T-helper 22 cell (primary cell): ENCODE measurements at regions not wholly inside any gene's neighbourhood (a gene's known extent, or its start where the extent isn't known, plus 50 kb on each side); places are given as distances from the start of the nearest gene placed in this dataset.
"Not testable (repeated sequence)": the region's sequence is repeated elsewhere in the genome, so short reads cannot be mapped to it uniquely, and the experiment has no call there.

Experiments
- DNase-seq: peaks from one replicate; pipeline ENCODE4 v3.0.0-alpha.2; 2020; ENCODE audit warnings: low read depth

DNA sequence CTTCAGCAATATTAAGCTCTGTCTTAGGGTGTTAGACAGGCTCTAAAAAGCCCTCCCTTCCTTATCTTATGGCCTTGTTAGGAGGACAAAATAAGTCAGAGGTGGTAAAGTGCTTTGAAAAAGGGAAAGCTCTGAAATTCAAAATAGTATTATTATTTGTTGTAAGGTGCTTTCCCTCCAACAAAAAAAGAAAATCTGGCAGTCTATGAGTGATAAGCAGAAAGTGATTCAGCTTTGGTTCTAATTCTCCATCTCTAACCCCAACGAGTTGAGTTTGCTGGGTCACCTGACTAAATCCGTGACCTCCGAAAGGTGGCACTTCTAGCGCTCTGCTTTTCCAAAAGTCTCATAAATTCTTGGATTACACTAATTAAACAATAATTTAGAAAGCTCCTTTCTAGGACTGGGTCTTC, 305.1 kb downstream of the BCL2L11 start:
- DNase-seq, result not testable (repeated sequence)

DNA sequence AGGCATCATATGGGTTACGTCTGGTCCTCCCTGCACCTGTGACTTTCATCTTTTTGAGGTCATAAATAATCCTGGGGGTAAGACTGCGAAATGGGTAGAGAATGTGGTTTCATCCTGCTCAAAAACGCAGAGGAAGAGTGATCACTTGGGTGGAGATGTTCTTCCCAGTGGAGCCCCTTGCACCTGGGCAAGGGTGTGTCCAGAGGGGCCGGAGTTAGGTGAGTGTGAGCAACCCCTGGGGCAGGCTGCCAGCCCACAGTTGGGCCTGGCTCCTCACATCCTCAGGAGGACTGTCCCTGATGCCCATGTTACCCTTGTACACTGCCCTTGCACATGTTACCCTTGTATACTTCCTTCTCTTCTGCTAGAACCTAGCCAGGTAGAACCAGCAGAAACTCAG, 306.6 kb downstream of the BCL2L11 start:
- not testable (repeated sequence) for DNase-seq

DNA sequence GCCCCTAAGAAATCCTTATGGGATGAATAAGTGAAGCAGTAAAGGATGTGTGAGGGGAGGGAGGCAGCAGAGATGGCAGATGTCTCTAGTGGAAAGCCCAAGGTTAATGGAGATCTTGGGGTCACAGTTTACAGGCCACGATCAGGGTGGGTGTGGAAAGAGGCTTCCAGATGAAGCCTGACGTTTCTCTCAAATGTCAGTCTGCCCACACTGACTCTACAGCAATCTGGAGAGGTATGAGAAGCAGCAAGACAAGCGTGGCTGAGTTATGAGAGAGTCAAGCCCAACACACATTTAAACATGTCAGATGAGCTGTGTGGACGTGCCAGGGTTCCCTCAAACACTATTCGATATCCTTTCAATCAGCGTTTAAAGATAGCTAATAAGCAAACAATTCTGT, 308.2 kb downstream of the BCL2L11 start:
- DNase-seq, result not testable (repeated sequence)

DNA sequence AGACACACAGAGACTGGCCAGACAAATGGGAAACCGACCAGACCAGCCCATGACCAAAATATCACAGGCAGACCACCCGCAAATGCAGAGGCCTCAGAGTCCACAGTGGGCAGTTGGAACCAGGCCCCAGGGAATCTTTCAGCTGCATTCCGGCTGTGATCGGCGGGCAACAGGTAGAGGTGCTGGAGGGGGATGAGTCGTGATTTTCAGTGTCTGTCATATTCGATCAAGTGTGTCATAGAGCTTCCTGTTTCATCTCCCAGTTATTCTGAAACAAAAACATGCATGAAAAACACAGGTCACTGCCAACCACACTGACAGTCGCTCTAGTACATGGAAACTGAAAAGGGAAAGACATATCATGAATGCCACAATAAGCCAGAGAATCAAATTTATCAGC, 308.6 kb downstream of the BCL2L11 start:
- not testable (repeated sequence) for DNase-seq

DNA sequence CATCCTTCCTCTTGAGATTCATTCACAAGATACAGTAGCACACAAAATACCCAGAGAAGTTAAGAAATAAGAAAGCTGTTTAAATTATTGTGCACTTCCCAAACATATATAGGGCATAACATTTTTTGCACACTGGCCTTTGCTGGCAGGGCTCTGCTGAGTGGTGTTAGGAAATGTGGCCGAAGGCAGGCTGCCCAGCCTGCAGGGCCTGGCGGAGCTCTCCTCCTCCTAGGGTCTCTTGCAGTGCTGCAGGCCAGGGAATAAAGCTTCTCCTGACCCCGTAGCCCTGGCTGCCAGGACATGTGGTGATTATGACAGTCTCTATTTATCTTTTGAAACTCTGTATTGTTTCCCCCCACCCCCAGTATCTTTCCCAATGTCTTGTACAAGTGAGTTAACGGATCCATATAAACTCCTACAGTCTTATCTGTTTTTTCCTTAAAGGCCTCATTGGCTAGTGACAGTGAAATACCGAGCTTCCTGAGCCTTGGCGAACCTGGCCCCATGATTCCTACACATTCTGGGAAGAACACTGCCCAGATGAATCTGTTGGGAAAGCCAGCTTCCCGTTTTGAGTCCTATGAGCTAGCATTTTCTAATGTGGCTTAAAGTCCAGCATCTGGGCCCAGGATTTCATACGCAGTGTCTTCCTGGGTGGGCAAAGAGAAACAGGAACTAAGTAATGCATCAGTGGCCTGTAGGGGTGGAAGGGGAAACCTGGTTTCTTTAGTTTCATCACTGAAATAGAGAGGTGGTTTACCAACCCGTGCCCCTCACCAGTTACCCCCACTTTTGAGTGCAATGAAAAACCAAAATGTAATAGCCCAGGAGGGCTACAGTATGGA, 310.3 kb downstream of the BCL2L11 start:
- DNase-seq, result not testable (repeated sequence)

DNA sequence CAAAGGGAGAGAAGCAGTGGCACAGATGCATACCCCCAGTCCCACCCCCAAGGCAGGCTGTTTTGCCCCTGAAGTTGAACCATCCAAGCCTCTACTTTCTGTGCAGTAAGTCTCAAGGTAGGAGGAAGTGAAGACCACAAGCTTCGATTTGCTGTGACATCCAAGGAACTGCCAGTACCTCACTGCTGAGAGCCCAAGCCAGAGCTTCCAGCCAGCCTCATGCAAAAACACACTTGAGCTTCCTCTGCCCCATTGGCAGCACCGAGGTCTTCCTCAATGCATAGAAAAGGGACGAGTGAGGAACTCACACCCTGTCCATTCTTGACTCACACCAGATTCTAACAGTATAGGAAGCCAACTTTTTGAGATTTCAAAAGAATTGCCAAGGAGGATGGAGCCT, 311.7 kb downstream of the BCL2L11 start:
- not testable (repeated sequence) for DNase-seq

DNA sequence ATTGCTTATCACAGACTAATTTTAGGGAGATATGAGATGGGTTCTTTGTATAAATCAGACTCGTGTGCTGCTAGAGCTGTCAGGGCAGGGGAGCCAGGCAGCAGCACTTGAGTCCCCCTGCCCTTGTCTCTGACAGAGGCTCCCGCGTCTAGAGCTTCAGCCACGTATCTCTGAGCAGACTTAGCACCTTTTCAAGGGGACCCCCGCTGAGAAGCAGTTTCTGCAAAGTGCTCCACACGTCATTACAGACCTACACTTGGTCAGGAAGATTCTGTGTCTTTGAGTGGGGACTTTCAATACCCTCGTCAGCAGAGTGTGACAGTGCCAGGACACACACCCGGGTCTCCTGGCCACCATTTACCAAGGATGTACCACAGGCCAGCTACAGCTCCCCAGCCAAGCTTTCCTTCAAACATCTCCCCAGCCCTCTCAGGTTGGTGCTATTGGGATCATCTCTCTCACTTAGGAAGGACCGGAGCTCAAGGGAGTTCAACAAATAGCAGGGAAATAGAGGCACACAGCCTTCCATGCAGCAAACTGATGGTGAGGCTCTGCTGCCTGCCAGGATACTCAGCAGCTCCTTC, 312.3 kb downstream of the BCL2L11 start:
- DNase-seq, result not testable (repeated sequence)

DNA sequence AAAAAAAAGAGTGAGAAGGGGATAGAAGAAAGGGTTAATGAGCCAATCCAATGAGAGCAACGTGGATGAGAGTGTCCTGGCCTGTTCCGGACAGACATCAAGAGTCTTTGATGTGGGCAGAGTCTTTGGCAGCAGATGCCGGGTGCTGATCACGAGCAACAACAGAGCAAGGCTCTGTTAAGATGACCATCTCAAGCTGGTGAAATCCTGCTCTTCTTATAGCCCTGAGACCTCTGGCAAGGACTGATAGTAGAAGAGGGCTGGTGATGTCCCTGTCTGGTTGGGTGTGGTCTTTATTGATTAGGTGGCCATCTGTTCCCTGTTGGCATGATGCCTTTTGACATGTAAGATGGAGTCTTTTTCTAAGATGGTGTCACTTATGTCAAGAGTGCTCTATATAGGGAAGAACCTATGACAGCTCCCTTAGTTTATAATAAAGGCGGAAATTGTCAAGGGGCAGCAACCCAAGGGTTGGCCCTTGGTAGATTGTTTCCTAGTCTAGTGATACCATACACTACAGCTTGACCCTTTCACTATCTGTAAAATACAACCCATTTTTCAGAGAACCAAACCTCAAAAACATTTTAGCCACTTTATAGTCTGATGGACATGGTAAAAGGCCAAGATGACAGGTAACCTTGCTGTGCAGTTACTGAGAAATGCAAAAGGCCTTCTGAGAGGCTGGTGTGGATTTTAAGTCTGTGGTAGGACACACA, 313.3 kb downstream of the BCL2L11 start:
- DNase-seq, result not testable (repeated sequence)

DNA sequence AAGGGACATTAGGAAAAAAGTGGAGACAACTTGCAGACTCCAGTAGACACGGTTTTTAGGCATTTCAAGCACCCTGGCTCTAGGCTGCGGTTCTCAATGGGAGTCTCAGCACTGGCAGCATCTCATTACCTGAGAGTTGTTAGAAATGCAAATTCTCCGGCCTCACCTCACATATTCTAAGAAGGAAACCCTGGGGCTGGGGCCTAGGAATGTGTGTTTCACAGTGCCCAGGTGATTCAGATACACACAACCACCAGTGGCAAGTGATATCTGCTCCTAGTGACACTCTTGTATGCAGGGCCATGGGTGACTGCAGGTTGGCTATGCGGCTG, 313.9 kb downstream of the BCL2L11 start:
- not testable (repeated sequence) for DNase-seq

DNA sequence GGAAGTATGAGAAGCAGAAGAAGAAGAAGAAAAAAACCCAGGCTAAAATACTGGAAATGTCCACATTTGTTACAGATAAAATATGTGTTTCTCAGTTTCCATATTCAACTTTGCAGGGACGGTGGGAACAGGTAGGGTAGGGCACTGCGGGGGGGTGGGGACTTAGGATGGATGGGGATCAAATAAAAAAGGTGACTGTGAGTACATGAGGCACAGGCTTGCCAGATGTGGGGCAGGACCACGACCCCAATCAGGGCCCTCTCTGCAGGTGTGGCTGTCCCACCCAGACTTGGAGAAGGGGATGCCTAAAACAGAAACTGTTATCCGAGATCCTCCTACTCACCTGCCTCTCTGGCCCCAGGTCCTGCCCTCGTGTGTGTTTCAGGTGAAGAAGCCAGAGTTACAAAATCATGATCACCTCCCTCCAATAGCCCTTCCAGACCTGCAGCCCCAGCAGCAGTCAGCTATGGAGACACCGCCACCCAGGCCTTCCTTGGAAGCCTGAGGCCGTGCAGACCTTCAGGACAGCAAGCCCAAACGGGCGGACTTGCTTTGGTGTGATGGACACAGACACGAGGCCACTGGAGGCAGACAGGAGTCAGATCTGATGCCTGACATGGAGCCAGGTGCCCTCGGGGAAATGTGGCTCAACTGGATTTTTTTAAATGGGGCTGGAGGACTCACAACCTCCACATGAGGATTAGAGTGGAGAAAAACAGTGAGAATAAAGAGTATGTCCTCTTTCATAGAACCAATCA, 315.0 kb downstream of the BCL2L11 start:
- not testable (repeated sequence) for DNase-seq

DNA sequence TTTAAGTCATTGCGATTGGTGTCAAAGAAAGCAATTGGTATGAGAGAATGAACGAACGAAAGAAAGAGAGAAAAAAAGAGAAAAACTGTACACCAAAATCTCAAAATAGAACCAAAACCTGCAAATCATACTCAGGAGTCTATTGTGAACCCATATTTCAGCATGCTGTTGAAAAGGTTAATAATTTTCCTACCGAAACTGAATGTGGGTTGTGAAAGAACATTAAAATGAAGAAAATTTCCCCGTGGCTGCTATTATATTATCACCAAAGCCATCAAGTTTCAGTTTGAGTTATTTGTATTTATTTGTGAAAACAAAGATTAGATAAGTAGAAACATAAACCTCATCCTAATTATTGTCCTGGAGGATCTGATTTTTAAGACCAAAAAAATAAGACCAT, 315.7 kb downstream of the BCL2L11 start:
- not testable (repeated sequence) for DNase-seq

DNA sequence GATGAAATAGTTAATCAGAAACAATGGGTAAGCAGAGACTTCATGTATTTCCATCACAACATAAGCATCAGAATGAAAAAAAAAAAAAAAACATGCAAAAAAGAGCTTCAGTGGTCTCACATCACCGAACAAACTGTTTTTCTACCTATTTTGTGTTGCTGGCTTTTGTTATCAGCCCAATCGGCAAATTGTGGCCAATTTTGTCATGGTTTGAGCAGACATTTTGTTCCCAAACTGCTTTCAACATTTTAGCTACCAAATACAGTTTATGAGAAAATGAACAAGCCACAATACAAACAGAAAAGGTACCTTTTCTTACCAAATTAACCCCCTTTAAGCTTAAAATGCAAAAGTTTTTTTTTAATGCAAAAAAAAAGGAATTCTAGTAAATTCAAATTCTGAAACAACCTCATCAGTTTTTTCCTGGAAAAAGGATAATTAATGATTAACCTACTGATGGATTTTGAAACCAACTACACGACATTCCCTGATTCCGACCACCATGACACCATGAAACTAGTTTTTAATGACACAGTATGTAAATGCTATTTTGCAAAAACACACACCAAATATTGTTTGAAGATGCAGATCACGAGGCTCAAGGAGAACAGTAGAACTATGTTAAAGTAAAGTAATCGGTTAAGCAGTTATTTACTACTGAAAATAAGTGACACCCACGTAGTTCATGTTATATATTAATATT, 316.7 kb downstream of the BCL2L11 start:
- not testable (repeated sequence) for DNase-seq

DNA sequence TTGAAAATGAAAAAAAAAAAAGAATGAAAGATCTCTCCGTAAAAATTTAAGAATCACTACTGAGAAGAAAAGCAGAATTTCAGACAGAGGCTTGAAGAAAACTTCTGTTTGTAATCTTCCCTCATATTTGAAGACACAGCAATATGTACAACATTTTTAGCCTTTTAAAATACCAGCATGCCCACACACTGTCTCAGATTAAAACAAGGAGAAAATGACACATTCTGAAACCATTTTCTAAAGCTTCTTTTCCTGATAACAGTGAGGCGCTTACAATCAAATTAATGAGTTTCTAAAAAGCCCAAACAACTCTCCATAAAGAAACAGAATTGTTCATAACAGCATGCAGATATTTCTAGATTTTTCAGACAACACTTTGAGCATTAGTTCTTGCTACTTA, 317.4 kb downstream of the BCL2L11 start:
- DNase-seq, result not testable (repeated sequence)

DNA sequence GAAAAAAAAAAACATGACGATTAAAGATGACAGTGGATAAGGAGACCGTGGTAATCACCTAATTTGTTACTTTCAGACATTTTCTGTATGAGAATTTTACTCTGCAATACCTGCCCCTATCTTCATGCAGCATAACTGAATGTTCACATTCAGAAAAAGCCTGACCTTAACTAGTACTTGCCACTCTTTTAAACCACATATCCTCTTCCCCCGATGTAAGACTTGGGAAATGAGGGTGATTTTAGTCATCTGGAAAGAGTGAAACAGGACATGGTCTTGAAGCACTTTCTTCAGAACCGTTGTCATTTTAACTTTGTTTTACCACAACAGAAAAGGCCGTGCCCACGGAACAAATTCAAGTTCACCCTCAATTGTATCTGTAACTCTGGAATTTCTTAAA, 318.5 kb downstream of the BCL2L11 start:
- not testable (repeated sequence) for DNase-seq

DNA sequence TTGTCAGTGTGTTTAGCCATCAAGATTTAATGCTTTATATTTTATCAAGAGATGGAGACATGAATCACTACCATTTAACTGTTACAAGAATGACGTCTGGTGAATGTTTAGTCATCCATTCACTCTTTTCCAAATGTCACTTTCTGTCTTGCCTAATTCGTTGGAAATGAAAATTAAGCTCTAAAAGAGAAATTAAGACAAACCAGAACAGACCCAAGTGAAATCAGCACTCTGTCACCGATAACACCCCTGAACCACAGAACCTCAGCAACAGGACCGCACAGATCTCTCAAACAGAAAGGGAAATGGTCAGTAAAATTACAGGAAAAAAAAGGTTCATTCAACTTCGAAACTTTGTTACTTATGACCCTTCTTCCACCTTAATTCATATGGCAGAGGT, 320.9 kb downstream of the BCL2L11 start:
- not testable (repeated sequence) for DNase-seq

DNA sequence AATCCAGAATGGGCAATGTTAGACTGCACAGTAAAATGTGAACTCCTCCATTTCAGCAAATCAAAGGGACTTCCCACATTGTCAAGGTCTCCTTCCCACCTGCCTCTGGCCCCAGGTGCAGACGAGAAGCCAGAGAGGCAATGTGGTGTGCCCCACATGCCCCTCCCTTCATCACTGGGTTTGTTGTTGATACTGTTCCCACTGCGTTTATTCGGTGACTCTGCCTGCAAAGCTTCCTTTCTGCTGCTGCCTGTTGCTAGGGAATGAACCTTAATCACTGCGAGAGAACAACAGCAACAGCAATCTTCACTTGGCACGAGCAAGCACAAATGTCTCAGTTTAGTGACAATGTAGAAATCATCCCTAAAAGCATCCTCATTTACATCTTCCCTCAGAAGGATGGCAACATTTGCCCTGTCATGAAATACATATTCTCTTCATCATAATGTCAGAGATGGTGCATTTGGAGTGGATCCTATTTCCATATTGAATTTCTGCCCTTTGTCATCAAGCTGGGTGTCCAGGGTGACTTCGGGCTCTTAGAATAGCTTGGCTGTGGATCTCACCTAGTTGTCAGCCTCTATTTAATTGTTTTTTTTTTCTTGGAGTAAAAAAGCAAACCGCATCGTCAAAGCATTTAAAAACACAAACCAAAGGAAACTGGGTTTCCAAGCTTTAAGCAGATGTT, 322.2 kb downstream of the BCL2L11 start:
- DNase-seq, result not testable (repeated sequence)

DNA sequence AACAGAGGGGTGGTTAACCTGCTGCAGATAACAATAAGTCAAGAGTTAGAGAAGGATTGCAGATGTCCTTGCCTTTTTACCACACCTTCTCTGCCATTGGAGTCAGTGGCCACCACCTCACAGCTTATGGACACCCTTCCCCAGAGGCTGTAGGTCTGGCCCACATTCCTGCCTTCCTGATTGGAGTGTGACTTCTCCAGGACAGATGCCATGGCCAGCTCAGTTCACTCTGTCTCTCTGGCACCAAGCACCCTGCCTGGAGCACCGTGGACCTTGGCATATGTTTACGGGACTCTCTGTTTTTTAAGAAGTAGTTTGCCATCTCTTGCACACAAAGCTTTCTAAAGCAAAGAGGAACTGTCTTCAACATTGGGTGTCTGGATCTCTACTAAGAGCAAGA, 323.8 kb downstream of the BCL2L11 start:
- not testable (repeated sequence) for DNase-seq

DNA sequence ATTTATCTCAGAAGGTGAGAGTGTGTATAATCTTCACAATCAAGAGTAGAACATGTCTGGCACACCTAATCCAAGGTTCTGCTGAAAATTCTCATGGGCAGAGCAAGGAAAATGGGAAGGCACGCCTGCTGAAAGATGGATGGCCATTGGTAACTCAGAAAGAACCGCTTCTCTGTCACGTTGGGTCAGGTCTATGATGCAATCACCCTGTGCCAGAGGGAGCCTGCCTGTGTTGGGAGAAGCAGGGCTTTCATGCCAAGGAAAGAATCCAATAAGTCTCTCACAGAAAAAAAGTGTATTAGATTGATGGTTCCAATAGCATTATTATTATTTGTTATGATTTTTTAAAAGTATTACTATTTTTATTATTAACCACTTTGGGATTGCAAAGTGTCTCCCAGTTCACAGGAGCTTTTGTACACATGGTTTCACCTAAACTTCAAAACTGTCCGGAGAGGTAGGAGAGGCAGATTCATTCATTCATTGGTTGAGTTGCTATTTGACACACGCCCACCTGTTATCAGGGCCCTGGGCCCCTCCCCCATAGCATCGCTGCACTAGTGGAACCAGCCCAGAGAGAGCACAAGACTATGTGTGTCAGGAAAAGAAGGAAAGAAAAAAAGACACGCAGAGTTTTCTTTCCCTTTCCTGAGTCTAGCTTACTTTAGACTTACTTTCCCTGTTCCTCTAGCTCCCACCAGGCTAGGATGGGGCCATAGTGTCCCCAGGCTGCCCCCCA, 324.6 kb downstream of the BCL2L11 start:
- not testable (repeated sequence) for DNase-seq

DNA sequence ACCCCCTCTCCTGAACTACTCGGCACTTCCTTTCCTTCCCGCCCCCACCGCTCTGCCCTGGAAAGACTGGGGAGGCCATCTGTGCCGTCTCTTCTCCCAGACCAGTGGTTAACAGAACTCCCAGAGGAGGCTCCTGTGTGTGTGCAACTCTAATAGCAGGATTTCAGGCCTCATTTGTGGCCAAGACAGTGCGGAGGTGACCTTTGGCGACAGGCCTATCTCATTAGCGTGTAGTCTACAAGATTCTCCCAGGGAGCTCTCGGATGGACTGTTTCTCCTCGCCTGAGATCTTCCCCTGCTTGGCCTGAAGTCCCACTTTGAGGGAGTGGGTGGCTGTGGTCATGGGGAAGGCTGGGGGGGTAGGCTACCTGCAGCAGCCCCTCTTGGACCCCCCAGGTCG, 325.2 kb downstream of the BCL2L11 start:
- not testable (repeated sequence) for DNase-seq

DNA sequence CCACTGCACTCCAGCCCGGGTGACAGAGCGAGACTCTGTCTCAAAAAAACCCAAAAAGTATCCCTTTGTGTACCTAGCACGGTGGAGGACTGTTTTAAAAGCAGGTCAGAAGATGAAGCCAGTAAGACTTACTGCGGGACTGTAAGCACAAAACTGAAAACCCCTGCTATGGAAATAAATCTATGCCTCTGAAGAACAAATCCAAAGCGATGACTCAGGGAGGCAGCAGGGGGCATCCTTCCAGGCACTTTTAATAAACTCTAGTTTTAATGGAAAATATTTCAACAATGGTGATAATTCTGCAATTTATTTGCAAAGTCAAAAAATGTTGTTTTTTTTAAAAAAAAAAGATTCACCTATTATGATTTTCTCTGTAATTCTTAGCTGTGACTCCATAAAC, 326.8 kb downstream of the BCL2L11 start:
- not testable (repeated sequence) for DNase-seq
